WTC11 (cell line): ENCODE measurements at regions not wholly inside any gene's neighbourhood (a gene's known extent, or its start where the extent isn't known, plus 50 kb on each side); places are given as distances from the start of the nearest gene placed in this dataset.

Experiments
- ATAC-seq: fragments of 200-7000 bp; cut with Tn5 transposase; 2 replicates; pipeline ENCODE4 v1.10.0; 2021; ENCODE audit warnings: mild to moderate bottlenecking, moderate library complexity
- CTCF ChIA-PET: fragments of 300-600 bp; sonication (Branson Sonifier 250); formaldehyde crosslinking; loops from one replicate; lab custom pipeline; 2021; ENCODE audit warnings: antibody characterized with exemption; lab: Charles Lee
- POLR2A ChIA-PET: fragments of 350-600 bp; sonication (Branson Sonifier 250); formaldehyde crosslinking; loops from one replicate; lab custom pipeline; 2021; ENCODE audit warnings: antibody characterized with exemption; lab: Charles Lee
- DNase-seq: peaks from one replicate; pipeline ENCODE4 v3.0.0; 2021; ENCODE audit warnings: low spot score
- H3K27ac Mint-ChIP-seq: 2 replicates; pipeline ENCODE4 v1.8.0; 2021; ENCODE audit warnings: mixed read lengths
- H3K27me3 Mint-ChIP-seq: 2 replicates; pipeline ENCODE4 v1.8.0; 2021; ENCODE audit warnings: low read depth, mild to moderate bottlenecking, moderate library complexity, mixed read lengths
- H3K36me3 Mint-ChIP-seq: 2 replicates; pipeline ENCODE4 v1.8.0; 2021; ENCODE audit warnings: mixed read lengths
- H3K4me1 Mint-ChIP-seq: 2 replicates; pipeline ENCODE4 v1.8.0; 2022; ENCODE audit warnings: mixed read lengths
- H3K4me3 Mint-ChIP-seq: 2 replicates; pipeline ENCODE4 v1.8.0; 2021; ENCODE audit warnings: mild to moderate bottlenecking, moderate library complexity, mixed read lengths
- H3K9me3 Mint-ChIP-seq: 2 replicates; pipeline ENCODE4 v1.8.0; 2021; ENCODE audit warnings: mixed read lengths
- CREM ChIP-seq: sonication (generic); formaldehyde crosslinking; IDR thresholded peaks from 2 replicates; pipeline ENCODE4 v1.8.1; 2022; ENCODE audit warnings: mild to moderate bottlenecking, missing genetic modification reagents, moderate library complexity
- ETV6 ChIP-seq: sonication (generic); formaldehyde crosslinking; IDR thresholded peaks from 2 replicates; pipeline ENCODE4 v1.8.1; 2022; ENCODE audit warnings: mild to moderate bottlenecking, missing genetic modification reagents
- GABPB1 ChIP-seq: sonication (generic); formaldehyde crosslinking; IDR thresholded peaks from 2 replicates; pipeline ENCODE4 v1.8.1; 2023; ENCODE audit warnings: mild to moderate bottlenecking, missing genetic modification reagents
- GRHL2 ChIP-seq: fragments of 250-450 bp; sonication (Bioruptor Pico); IDR thresholded peaks from 2 replicates; pipeline ENCODE4 v1.8.0; 2022; ENCODE audit warnings: mild to moderate bottlenecking, moderate library complexity; ENCODE audit not compliant: insufficient replicate concordance, severe bottlenecking
- JUN ChIP-seq: sonication (generic); formaldehyde crosslinking; IDR thresholded peaks from 2 replicates; pipeline ENCODE4 v1.8.0; 2023; ENCODE audit warnings: mild to moderate bottlenecking, missing genetic modification reagents
- NFE2L1 ChIP-seq: sonication (generic); formaldehyde crosslinking; IDR thresholded peaks from 2 replicates; pipeline ENCODE4 v1.8.1; 2023; ENCODE audit warnings: missing genetic modification reagents
- NFYB ChIP-seq: sonication (generic); formaldehyde crosslinking; conservative IDR thresholded peaks from 2 replicates; pipeline ENCODE4 v1.8.0; 2022; ENCODE audit warnings: low read depth, missing genetic modification reagents
- NR2C2 ChIP-seq: sonication (generic); formaldehyde crosslinking; IDR thresholded peaks from 2 replicates; pipeline ENCODE4 v1.8.0; 2022; ENCODE audit warnings: mild to moderate bottlenecking, missing genetic modification reagents
- SMAD3 ChIP-seq: sonication (generic); formaldehyde crosslinking; IDR thresholded peaks from 2 replicates; pipeline ENCODE4 v1.8.0; 2022; ENCODE audit warnings: missing genetic modification reagents, mild to moderate bottlenecking, borderline replicate concordance
- ZNF138 ChIP-seq: sonication (generic); formaldehyde crosslinking; conservative IDR thresholded peaks from 2 replicates; pipeline ENCODE4 v1.8.1; 2022; ENCODE audit warnings: mild to moderate bottlenecking, moderate library complexity, missing genetic modification reagents
- ZNF317 ChIP-seq: sonication (generic); formaldehyde crosslinking; IDR thresholded peaks from 2 replicates; pipeline ENCODE4 v1.8.1; 2023; ENCODE audit warnings: low read depth, mild to moderate bottlenecking, moderate library complexity, missing genetic modification reagents, borderline replicate concordance
- ZNF423 ChIP-seq: fragments of 250-450 bp; sonication (Bioruptor Pico); IDR thresholded peaks from 2 replicates; pipeline ENCODE4 v2.1.2; 2022; ENCODE audit warnings: mild to moderate bottlenecking, moderate library complexity
- TF ChIP-seq, protein P1 (sequence below): sonication (generic); formaldehyde crosslinking; IDR thresholded peaks from 2 replicates; pipeline ENCODE4 v1.8.1; 2023; ENCODE audit warnings: mild to moderate bottlenecking, missing genetic modification reagents, moderate library complexity
- TF ChIP-seq, protein P2 (sequence below): sonication (generic); formaldehyde crosslinking; conservative IDR thresholded peaks from 2 replicates; pipeline ENCODE4 v1.8.1; 2022; ENCODE audit warnings: mild to moderate bottlenecking, missing genetic modification reagents
- TF ChIP-seq, protein P3 (sequence below): sonication (generic); formaldehyde crosslinking; IDR thresholded peaks from 2 replicates; pipeline ENCODE4 v1.8.0; 2022; ENCODE audit warnings: mild to moderate bottlenecking, missing genetic modification reagents
- TF ChIP-seq, protein P4 (sequence below): sonication (generic); formaldehyde crosslinking; IDR thresholded peaks from 2 replicates; pipeline ENCODE4 v1.8.1; 2023; ENCODE audit warnings: mild to moderate bottlenecking, missing genetic modification reagents, moderate library complexity
- TF ChIP-seq, protein P5 (sequence below): sonication (generic); formaldehyde crosslinking; IDR thresholded peaks from 2 replicates; pipeline ENCODE4 v1.8.1; 2023; ENCODE audit warnings: mild to moderate bottlenecking, moderate library complexity, missing genetic modification reagents
- TF ChIP-seq, protein P6 (sequence below): fragments of 250-450 bp; sonication (Bioruptor Pico); IDR thresholded peaks from 2 replicates; pipeline ENCODE4 v1.8.0; 2021; ENCODE audit warnings: mild to moderate bottlenecking
- TF ChIP-seq, protein P7 (sequence below): sonication (generic); formaldehyde crosslinking; IDR thresholded peaks from 2 replicates; pipeline ENCODE4 v1.8.1; 2022; ENCODE audit warnings: low read depth, missing genetic modification reagents, borderline replicate concordance
- TF ChIP-seq, protein P8 (sequence below): sonication (generic); formaldehyde crosslinking; IDR thresholded peaks from 2 replicates; pipeline ENCODE4 v1.8.1; 2023; ENCODE audit warnings: mild to moderate bottlenecking, missing genetic modification reagents
- TF ChIP-seq, protein P9 (sequence below): fragments of 250-450 bp; sonication (Bioruptor Pico); conservative IDR thresholded peaks from 2 replicates; pipeline ENCODE4 v1.9.0; 2021; ENCODE audit warnings: mild to moderate bottlenecking

DNA sequence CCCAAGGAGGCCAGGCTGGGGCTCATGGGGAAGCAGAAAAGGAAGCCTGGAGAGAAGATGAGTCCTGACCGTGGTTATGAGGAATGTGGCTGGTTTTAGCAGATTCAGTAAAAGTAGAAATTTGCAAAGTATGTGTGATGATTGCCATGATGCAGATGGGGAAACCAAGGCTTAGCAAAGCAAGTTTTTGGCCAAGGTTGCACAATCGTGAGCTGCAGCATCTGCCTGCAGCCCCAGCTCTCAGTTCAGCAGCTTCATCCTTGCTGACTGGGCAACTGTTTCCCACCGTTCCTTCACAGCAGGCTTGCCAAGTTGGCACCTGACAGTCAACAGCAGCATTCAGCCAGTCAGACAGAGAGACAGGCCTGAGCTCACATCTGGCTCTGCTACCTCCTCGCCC lies 656.7 kb downstream of the MED13L start (continued):
- TF ChIP-seq SMAD3 (no peak), CREM (CRISPR knock-in tag) (no peak)
- TF ChIP-seq, protein P1, sequence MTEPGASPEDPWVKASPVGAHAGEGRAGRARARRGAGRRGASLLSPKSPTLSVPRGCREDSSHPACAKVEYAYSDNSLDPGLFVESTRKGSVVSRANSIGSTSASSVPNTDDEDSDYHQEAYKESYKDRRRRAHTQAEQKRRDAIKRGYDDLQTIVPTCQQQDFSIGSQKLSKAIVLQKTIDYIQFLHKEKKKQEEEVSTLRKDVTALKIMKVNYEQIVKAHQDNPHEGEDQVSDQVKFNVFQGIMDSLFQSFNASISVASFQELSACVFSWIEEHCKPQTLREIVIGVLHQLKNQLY = no peak
- TF ChIP-seq, protein P2, sequence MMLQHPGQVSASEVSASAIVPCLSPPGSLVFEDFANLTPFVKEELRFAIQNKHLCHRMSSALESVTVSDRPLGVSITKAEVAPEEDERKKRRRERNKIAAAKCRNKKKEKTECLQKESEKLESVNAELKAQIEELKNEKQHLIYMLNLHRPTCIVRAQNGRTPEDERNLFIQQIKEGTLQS (CRISPR knock-in tag) = no peak

DNA sequence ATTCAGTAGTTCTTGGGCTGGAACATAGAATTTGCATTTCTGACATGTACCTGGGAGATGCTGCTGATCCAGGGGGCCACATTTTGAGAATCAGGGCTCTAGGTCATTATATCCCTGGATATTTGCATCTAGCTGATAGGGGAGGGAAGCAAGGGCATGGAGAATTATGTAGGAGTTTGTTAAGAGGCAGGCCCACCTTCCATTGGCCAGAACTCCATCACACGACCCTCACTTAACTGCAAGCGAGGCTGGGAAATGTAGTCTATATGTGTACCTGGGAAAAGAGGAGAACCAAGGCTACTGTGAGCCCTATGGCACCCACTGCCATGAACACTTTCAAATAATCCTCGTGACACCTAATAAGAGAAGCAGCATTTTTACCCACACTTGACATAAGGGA lies 657.6 kb downstream of the MED13L start:
- Mint-ChIP-seq H3K27ac (no peak overlapping the region), H3K4me3 (no peak overlapping the region), H3K27me3 (no peaks in the 10 kb centered on the region; the same call in 1 of the 2 replicates), H3K9me3 (peaks cover 21% of the 10 kb centered on the region), H3K36me3 (peaks cover 2% of the 10 kb centered on the region; the same call in 1 of the 2 replicates), H3K4me1 (peaks cover 7% of the 10 kb centered on the region)
- ChIA-PET CTCF (no interaction called here), POLR2A (no interaction called here)
- no peak for DNase-seq
- ATAC-seq = peak; percentile 72
- TF ChIP-seq NFYB = peak; percentile 45
- no peak for TF ChIP-seq NR2C2 (CRISPR knock-in tag)
- TF ChIP-seq, protein P3, sequence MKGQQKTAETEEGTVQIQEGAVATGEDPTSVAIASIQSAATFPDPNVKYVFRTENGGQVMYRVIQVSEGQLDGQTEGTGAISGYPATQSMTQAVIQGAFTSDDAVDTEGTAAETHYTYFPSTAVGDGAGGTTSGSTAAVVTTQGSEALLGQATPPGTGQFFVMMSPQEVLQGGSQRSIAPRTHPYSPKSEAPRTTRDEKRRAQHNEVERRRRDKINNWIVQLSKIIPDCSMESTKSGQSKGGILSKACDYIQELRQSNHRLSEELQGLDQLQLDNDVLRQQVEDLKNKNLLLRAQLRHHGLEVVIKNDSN (CRISPR knock-in tag) = peak; percentile 84
- no peak for TF ChIP-seq ZNF317 (CRISPR knock-in tag)
- TF ChIP-seq, protein P4, sequence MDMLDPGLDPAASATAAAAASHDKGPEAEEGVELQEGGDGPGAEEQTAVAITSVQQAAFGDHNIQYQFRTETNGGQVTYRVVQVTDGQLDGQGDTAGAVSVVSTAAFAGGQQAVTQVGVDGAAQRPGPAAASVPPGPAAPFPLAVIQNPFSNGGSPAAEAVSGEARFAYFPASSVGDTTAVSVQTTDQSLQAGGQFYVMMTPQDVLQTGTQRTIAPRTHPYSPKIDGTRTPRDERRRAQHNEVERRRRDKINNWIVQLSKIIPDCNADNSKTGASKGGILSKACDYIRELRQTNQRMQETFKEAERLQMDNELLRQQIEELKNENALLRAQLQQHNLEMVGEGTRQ = peak; percentile 89
- TF ChIP-seq, protein P5, sequence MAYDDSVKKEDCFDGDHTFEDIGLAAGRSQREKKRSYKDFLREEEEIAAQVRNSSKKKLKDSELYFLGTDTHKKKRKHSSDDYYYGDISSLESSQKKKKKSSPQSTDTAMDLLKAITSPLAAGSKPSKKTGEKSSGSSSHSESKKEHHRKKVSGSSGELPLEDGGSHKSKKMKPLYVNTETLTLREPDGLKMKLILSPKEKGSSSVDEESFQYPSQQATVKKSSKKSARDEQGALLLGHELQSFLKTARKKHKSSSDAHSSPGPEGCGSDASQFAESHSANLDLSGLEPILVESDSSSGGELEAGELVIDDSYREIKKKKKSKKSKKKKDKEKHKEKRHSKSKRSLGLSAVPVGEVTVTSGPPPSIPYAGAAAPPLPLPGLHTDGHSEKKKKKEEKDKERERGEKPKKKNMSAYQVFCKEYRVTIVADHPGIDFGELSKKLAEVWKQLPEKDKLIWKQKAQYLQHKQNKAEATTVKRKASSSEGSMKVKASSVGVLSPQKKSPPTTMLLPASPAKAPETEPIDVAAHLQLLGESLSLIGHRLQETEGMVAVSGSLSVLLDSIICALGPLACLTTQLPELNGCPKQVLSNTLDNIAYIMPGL (CRISPR knock-in tag) = no peak
- no peak for TF ChIP-seq CREM (CRISPR knock-in tag)
- TF ChIP-seq, protein P6, sequence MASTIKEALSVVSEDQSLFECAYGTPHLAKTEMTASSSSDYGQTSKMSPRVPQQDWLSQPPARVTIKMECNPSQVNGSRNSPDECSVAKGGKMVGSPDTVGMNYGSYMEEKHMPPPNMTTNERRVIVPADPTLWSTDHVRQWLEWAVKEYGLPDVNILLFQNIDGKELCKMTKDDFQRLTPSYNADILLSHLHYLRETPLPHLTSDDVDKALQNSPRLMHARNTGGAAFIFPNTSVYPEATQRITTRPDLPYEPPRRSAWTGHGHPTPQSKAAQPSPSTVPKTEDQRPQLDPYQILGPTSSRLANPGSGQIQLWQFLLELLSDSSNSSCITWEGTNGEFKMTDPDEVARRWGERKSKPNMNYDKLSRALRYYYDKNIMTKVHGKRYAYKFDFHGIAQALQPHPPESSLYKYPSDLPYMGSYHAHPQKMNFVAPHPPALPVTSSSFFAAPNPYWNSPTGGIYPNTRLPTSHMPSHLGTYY (CRISPR knock-in tag) = no peak
- no peak for TF ChIP-seq ETV6 (CRISPR knock-in tag)

DNA sequence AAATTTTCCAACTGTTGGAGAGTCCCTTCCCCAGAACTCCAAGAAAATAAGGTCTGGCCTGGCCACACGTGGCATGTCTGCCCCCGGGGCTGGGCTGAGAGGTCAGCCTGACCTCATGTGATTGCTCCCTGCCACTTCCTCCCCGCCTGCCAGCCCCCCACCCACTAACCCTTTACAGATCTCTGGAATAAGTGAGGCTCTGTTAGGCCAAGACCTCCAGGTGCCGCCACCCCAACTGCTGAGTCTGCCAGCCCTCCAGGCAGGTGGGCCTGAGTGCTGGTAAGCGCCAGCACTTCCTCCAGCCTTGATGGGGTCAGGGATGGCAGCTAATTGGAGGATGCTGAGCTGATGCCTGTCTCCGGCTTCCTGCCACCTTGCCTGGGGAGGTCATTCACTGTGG lies 658.4 kb downstream of the MED13L start:
- no peak overlapping the region for H3K27ac Mint-ChIP-seq
- ChIA-PET CTCF (no interaction called here), POLR2A (no interaction called here)
- no peak for ATAC-seq
- H3K4me3 Mint-ChIP-seq = no peak overlapping the region
- peaks cover 7% of the 10 kb centered on the region for H3K4me1 Mint-ChIP-seq
- no peaks in the 10 kb centered on the region for H3K36me3 Mint-ChIP-seq
- no peak for DNase-seq
- H3K9me3 Mint-ChIP-seq = peaks cover 15% of the 10 kb centered on the region
- no peaks in the 10 kb centered on the region; the same call in 1 of the 2 replicates for H3K27me3 Mint-ChIP-seq
- TF ChIP-seq ZNF423 (CRISPR knock-in tag) (no peak), NFE2L1 (CRISPR knock-in tag) (no peak), GRHL2 (no peak), ZNF138 (CRISPR knock-in tag) (no peak), GABPB1 (no peak), JUN (no peak)
- TF ChIP-seq, protein P7, sequence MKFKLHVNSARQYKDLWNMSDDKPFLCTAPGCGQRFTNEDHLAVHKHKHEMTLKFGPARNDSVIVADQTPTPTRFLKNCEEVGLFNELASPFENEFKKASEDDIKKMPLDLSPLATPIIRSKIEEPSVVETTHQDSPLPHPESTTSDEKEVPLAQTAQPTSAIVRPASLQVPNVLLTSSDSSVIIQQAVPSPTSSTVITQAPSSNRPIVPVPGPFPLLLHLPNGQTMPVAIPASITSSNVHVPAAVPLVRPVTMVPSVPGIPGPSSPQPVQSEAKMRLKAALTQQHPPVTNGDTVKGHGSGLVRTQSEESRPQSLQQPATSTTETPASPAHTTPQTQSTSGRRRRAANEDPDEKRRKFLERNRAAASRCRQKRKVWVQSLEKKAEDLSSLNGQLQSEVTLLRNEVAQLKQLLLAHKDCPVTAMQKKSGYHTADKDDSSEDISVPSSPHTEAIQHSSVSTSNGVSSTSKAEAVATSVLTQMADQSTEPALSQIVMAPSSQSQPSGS (CRISPR knock-in tag) = no peak
- TF ChIP-seq, protein P8, sequence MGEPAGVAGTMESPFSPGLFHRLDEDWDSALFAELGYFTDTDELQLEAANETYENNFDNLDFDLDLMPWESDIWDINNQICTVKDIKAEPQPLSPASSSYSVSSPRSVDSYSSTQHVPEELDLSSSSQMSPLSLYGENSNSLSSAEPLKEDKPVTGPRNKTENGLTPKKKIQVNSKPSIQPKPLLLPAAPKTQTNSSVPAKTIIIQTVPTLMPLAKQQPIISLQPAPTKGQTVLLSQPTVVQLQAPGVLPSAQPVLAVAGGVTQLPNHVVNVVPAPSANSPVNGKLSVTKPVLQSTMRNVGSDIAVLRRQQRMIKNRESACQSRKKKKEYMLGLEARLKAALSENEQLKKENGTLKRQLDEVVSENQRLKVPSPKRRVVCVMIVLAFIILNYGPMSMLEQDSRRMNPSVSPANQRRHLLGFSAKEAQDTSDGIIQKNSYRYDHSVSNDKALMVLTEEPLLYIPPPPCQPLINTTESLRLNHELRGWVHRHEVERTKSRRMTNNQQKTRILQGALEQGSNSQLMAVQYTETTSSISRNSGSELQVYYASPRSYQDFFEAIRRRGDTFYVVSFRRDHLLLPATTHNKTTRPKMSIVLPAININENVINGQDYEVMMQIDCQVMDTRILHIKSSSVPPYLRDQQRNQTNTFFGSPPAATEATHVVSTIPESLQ = no peak
- TF ChIP-seq, protein P9, sequence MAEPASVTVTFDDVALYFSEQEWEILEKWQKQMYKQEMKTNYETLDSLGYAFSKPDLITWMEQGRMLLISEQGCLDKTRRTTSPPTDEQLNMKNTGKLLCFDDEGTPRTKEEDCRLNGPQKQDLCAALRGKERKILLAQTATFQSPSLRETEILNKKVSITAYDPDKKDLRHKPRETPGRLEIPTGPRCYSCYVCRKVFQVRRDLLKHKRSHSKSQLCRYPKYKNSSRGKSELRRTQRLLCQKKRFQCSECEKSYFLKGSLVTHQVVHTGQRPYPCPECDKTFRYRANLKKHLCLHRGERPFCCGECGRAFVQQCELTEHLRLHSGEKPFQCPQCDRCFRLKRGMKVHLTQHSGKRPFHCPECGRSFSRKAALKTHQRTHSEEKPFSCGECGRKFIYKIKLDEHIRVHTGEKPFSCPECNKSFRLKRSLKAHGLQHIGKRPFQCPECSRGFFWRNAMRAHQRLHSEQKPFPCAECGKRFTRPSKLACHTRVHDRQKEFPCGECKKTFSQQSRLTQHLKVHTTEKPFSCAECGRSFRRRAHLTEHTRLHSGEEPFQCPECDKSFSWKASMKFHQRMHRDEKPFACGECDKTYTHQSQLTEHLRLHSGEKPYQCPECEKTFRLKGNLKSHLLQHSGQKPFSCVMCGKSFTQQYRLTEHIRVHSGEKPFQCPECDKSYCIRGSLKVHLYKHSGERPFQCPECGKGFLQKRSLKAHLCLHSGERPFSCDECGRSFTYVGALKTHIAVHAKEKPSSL (CRISPR knock-in tag) = no peak
